ENCODE measurements at regions not wholly inside any gene's neighbourhood (a gene's known extent, or its start where the extent isn't known, plus 50 kb on each side); places are given as distances from the start of the nearest gene placed in this dataset.

DNA sequence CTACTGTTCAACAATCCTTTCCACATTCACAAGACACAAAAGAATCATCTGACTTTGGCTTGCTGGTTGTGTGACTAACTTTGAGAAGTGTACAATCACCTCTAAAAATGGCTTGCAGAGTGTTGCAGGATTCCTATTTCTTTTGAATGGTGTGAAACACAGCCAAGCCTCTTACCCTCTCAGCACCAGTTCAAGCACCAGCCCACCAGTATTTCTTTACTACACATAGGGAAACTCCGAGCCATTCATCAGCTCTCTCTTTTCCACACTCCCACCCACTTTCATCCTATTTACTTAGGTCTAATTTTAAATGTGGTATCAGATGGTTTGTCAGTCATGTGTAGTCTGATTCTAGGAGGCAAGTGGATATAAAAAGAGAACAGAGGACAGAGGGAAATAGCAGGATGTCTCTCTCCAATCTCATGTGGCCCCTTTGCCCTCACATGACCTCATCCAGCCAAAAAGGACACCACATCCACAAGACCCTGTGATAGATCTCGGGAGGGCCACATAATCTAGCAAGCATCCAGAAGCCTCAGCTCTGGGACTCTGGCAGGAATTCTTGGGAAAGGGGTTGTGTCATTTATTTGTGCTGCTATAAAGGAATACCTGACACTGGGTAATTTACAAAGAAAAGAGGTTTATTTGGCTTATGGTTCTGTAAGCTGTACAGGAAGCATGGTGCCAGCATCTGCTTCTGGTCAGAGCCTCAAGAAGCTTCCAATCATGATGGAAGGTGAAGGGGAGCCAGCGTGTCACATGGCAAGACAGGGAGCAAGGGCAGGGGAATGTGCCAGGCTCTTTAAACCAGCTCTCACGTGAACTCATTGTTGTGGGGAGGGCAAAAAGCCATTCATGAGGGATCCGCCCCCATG is 66.8 kb upstream of the NEBL start:
- no peak for DNase-seq

- DNase-seq: no peak
These were observed 65.9 kb upstream of the NEBL start for GRCh38 chr10:20963056-20963455.

DNA sequence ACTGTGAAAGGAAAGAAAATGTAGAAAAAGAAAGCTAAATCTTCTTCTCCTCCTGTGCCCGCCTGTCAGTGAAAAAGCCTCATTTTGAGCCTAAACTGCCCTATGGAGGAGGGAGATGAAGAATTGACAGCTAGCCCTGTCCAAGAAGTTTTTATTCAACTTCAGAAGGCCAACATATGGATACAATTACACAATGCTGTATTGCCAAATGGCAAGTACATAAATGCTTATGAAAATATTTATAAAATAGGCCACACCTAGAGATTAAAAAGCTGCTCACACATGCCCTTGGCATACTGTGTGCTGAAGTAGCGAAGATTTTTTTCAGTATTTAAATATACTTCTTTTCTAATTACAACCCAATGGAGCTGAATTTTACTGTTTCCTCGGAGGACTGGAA is 65.1 kb upstream of the NEBL start:
- no peak for DNase-seq

DNA sequence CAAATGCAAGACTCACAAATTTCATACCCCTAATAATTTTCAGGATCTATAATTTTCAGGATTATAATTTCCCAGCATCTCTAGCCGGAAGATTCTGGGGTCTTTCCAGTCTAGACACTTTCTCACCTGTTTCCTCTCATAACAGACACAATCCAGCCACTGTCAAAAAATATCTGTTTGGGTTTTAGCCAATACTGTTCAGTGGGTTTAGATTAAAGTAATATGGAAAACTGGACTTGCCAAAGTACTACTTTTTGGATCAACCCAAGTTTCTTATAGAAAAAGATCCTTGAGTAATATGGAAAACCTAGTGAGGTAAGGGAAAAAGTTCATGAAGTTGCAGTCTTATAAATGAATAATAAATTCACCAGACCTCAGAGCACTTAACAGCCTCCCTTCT is 62.1 kb upstream of the NEBL start:
- no peak for DNase-seq

- DNase-seq: no peak
These were observed 61.7 kb upstream of the NEBL start for GRCh38 chr10:20958764-20959163.

GRCh38 chr10:20958225-20958624 is 61.1 kb upstream of the NEBL start:
- DNase-seq: no peak

DNA sequence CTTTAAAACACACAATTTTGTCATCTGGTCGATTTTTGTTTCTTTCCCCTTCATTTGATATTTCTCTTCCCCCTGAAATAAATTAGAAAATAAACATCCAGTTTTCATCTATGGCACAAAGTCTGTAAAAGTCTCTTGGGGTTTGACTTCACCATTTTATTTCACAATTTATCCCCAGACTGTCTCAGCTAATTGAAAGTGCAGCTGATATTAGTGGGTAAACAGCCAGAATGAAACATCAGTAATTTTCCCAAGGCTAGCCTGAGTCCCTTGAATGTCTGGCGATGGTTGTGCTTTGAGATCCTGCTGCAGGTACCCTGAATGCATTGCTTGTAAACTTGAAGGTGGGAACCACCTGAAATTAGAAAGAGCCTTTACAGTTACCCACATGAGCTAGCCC is 60.6 kb upstream of the NEBL start:
- DNase-seq: no peak

DNA sequence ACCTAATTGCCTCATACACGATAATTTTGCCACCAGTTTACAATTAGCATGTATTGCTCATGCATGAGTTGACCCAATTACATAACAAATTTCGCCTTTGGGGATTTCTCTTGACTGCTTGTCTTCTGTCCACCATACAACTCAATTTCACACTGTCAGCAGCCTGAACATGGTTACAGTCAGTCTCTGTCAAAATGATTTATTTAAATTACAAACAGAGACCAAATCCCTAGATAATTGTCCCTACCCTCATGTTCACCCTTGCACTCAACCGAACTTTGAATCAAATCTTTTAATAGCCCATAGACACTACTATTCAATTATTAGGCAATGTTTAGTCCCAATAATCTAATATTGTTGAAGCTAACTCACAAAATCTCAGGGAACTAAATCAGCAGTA is 59.7 kb upstream of the NEBL start:
- DNase-seq: no peak

DNA sequence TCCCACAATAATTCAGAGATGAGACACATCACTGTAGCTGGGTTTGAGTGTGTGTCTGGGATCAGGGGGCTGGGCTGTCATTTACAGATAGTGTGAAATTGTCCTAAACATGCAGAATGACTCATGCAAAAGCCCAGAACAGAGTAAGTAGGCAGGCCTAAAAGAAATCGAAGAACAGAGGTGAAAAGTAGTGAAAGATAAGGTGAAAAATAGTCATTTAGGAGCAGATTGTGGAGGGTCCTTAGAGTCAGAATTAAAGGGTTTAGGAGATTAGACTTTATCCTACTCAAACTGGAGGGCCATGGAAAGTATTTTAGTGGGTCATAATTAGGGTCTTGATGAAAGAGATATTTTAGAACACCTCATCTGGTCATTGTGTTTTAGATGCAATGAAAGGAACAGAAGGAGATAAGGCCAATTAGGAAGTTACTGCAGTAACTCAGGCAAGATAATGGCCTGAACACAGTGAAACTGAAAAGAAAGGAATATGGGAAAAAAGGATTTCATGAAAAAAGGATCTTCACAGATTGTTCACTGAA is 58.3 kb upstream of the NEBL start:
- no peak for DNase-seq

- DNase-seq: no peak
These were observed 57.4 kb upstream of the NEBL start for GRCh38 chr10:20954519-20954918.

GRCh38 chr10:20953120-20953519 is 56.0 kb upstream of the NEBL start:
- DNase-seq: no peak

- no peak for DNase-seq
These were observed 52.9 kb upstream of the NEBL start for GRCh38 chr10:20949967-20950366.

- DNase-seq: no peak
These were observed 51.7 kb upstream of the NEBL start for GRCh38 chr10:20948686-20949327.

Data from stimulated activated naive CD4-positive, alpha-beta T cell (primary cell).